HG02885 (cell line): ENCODE measurements at regions not wholly inside any gene's neighbourhood (a gene's known extent, or its start where the extent isn't known, plus 50 kb on each side); places are given as distances from the start of the nearest gene placed in this dataset.
"Not testable (repeated sequence)": the region's sequence is repeated elsewhere in the genome, so short reads cannot be mapped to it uniquely, and the experiment has no call there.

Experiments used
- ATAC-seq: cut with Tn5 transposase; IDR thresholded peaks from one replicate; pipeline ENCODE4 v1.9.1; 2021; ENCODE audit warnings: mild to moderate bottlenecking; ENCODE audit not compliant: unreplicated experiment, poor library complexity

GRCh38 chr2:142670362-142670761 is 207.1 kb upstream of the KYNU start:
- ATAC-seq = no peak

DNA sequence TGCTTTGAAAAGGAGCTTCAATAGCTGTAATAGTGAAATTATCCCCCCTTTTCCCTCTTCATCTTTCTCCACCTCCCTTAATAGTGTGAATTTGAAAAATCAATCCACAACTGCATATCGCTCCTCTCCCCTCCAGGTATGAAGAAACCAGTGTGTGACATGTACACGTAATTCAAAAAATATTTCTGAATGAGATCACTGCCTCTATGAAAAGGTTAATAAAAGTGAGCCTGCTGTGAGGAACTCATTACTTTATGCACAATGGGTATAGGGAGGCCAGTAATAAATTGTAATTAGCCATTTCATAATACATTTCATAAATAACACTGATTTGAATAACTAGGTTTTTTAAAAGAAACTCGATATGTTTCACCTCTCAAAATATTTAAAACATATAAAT is 209.0 kb upstream of the KYNU start:
- ATAC-seq = no peak

DNA sequence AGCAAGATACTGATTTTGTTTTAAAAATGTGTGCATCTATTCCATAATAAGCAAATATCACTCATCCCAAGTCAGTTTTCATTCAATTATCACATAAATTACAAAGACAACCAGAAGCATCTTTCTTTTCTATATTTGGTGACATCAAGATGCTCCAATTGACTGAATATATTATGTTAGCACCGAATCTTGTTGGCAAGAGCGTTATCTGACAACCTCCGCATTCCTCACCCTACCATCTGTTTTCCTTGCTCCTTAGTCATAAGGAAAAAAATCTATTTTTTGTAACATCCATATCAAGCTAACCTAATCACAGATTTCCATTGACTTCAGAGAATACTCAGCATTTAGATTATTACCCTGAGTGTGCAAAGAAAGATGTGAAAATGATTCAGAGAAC is 212.2 kb upstream of the KYNU start:
- ATAC-seq = no peak

DNA sequence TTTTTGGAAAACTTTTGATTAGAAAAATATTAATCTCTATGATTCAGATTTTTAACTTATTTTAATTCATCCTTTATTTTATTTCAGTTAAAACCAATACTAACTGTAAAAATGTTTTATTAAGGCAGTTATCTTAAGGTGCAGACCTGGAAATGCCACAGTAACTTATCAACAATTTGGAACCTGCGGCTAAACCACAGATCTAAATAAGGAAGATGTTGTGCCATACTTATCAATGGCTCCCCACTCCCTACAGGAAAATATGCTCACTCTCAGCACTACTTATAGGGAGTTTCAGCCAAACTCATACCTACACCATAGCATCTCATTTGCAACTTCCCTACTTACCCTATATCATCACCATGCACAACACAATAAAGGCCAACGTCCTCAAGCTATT is 226.9 kb upstream of the KYNU start:
- ATAC-seq = no peak

DNA sequence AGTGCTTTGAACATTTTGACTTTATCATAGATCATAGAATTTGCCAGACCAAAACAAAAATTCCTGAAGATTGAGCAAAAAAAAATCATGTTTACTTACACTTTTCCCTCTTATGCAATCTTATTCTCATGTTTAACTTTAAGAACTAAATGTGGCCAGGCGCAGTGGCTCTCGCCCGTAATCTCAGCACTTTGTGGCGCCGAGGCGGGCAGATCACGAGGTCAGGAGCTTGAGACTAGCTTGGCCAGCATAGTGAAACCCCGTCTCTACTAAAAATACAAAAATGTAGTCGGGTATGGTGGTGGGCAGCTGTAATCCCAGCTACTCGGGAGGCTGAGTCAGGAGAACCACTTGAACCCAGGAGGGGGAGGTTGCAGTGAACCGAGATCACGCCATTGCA is 227.9 kb upstream of the KYNU start:
- no peak for ATAC-seq

DNA sequence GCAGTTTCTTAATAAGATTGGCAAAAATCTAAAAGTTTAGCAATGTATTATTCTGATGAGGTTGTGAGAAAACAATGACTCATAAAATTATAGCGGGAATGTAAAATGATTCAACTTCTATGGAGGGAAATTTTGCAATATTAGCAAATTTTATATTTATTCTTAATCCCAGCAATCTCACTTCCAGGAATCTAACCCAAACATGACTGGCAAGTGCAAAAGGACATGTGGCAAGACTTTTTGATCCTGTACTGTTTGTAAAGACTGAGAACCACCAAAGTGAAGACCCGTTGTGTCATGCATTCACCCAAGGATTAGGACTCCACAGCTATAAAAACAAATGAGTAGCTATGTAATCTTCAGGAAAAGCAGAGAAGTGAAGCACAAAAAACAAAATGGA is 234.8 kb upstream of the KYNU start:
- no peak for ATAC-seq

DNA sequence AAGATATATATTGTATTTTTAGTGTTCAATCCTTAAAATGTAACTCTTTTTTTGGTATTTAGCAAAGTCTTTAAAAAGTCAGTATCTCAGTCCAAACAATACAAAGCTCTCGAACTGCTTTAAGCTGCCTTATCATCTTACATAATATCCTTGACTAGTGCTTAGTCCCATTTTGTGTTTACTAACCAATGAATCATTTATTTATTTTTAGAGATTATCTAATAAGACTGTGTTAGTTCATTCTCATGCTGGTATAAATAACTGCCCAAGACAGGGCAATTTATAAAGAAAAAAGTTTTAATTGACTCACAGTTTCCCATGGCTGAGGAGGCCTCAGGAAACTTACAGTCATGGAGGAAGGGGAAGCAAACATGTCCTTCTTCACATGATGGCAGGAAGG is 248.3 kb upstream of the KYNU start:
- no peak for ATAC-seq

GRCh38 chr2:142621287-142621686 is 256.2 kb upstream of the KYNU start:
- no peak for ATAC-seq

GRCh38 chr2:142617461-142617860 is 260.0 kb upstream of the KYNU start:
- no peak for ATAC-seq

DNA sequence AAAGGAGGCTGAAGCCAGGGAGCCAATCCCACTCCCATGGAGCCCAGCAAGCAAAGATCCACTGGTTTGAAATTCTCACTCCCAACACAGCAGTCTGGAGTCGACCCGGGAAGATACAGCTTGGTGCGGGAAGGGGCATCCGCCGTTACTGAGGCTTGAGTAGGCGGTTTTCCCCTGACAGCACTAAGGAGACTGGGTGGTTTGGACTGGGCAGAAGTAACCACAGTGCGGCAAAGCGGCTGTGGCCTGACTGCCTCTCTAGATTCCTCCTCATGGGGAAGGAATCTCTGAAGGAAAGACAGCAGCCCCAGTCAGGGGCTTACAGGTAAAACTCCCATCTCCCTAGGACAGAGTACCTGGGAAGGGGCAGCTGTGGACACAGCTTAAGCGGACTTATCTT is 261.6 kb upstream of the KYNU start:
- ATAC-seq = no peak

DNA sequence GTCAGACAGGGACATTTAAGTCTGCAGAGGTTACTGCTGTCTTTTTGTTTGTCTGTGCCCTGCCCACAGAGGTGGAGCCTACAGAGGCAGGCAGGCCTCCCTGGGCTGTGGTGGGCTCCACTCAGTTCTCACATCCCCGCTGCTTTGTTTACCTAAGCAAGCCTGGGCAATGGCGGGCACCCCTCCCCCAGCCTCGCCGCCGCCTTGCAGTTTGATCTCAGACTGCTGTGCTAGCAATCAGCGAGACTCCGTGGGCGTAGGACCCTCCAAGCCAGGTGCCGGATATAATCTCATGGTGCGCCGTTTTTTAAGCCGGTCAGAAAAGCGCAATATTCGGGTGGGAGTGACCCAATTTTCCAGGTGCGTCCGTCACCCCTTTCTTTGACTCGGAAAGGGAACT is 264.3 kb upstream of the KYNU start:
- not testable (repeated sequence) for ATAC-seq

DNA sequence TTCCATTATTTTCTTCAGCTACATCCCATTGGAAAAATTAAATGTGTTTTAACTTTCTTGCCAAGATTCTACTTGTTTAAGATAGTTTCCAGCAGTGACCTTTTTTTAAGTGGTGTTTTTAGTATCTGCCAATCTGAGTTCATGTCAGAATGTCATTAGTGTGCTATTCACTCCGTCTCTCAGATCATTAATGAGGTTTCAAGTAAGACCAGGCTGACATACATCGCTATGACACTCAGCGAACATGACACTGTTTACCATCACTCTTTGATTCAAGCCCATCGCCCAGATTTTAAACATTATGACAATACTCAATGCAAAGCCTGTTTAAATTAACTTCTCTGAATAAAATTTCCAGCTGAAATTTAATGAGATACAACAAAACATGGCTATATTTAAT is 272.0 kb upstream of the KYNU start:
- ATAC-seq = no peak

- ATAC-seq = no peak
Measured at GRCh38 chr2:142603759-142604158, 273.7 kb upstream of the KYNU start.

DNA sequence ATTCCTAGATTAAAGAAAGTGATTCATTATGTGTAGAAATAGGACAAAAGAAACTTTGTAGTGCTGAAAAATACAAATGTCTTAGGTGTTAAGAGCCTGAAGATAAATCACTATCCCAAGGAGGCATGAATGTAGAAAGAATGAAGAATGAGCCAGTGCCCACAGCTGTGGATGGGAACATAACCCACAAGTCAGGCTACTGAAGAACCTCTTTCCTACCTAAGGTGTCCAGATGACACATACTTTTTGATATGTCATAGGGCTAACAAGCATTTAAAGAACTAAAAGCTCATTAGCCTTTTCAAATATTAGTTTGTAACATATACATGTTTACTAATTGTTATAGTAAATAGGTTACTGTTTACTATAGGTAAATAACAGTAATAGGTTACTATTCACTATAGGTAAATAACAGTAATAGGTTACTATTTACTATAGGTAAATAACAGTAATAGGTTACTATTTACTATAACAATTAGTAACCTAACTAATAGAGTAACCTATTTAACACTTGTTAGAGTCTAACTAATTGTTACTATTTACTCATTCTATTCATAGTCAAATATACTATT is 275.0 kb upstream of the KYNU start:
- ATAC-seq = no peak

DNA sequence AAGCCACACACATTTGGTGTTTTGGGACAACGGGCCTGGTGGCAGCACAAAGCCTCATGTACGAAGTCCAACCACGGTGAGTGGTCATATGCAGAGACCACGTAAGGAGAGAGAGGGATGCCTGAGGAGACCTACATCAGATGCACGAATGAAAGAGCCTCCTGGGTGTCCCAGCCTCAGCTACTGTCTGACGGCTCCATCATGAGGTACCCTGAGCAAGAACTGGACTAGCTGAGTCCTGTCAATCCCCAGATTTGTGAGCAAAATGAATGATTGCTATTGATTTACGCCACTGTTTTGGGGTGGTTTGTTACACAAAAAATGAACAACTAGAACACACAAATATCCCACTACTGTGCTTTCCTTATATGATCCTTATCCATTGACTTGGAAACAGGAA is 275.7 kb upstream of the KYNU start:
- ATAC-seq = no peak

- ATAC-seq = no peak
Measured at GRCh38 chr2:142599504-142599903, 278.0 kb upstream of the KYNU start.

GRCh38 chr2:142598846-142599245 is 278.6 kb upstream of the KYNU start:
- ATAC-seq = no peak

DNA sequence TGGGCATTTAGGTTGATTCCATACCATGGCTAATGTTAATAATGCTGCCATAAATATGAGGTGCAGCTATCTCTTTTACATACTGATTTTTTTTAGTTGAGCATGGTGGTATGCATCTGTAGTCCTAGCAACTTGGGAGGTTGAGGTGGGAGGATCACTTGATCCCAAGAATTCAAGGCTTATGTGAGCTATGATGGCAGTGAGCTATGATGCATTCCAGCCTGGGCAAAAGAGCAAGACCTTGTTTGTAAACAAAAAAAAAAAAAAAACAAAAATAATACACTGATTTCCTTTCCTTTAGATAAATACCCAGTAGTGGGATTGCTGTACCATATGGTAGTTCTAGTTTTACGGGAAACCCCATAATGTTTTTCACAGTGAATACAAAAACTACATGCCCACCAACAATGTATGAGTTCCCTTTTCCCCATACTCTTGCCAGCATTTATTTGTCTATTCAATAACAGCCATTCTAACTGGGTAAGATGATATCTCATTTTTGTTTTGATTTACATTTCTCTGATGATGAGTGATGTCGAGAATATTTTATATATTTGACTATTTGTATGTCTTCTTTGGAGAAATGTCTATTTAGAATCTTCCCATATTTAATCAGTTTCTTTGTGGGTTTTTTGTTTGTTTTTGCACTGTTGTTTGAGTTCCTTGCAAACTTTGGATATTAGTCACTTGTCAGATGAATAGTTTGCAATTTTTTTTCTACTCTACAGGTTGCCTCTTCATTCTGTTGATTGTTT is 281.0 kb upstream of the KYNU start:
- ATAC-seq = no peak

DNA sequence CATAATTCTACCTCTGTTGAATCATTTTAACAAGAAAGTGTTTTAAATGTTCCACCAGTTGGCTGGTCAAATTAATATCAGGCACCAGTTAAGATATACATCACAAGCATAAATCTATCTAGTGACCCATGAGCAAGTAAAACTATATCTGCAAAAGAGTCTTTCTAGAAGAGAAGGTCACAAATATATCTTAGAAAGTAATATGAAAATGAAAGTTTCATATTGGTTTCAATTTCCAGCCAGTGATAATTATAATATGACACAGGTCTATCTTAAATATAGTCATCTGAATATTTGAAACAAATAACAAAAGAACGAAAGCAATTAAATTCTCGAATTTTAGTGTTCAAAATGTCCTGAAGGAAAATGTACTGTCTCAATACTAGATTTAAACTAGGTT is 282.5 kb upstream of the KYNU start:
- ATAC-seq = no peak

DNA sequence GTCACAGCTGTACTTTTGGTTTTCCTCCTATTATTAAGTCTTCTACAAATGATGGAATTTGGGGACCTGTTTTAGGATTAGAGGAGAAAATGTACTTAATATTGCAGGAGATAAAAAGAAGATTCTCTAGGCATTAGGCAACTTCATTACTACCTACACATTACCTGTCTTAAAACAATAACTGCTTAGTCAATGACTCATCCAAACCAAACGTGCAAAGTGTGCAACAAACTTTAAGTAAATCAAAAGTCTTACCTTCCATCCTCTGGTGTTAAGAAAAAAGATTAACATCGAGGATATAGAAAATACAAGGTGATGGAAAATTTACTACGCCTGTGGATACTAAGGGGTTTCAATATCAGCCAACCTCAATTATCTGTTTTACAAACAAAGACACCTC is 285.3 kb upstream of the KYNU start:
- no peak for ATAC-seq

GRCh38 chr2:142591420-142591819 is 286.0 kb upstream of the KYNU start:
- ATAC-seq = no peak

GRCh38 chr2:142588269-142588668 is 289.2 kb upstream of the KYNU start:
- no peak for ATAC-seq
